HG03108 (cell line): ENCODE measurements at regions not wholly inside any gene's neighbourhood (a gene's known extent, or its start where the extent isn't known, plus 50 kb on each side); places are given as distances from the start of the nearest gene placed in this dataset.
"Not testable (repeated sequence)": the region's sequence is repeated elsewhere in the genome, so short reads cannot be mapped to it uniquely, and the experiment has no call there.

ENCODE experiments used
- ATAC-seq: cut with Tn5 transposase; IDR thresholded peaks from one replicate; pipeline ENCODE4 v1.9.1; 2021; ENCODE audit warnings: moderate library complexity; ENCODE audit not compliant: unreplicated experiment

DNA sequence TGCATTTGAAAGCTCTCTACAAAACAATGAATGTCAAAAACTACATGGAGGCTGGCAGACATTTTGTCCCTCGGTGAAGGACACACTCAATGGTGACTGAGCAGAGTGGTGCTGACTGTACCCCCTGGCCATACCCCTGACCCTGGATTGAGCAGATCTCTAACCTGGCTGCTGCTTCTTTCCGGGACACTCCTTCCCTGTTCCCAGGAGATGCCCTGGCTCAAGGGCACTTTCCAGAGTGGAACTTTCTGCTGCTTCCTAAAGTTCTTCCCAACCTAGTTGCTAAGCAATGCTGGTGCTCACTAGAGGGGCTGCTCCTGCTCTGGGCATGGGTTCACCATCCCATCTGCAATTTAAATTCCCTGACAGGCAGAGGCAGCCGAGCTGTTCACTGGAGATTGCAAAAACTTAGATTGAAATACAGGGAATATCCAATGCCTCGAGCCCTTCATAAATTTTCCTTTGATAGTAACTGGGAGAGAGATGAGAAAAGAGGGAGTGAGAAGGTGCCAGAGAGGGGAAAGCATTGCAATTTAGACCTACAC, 384.3 kb upstream of the PODXL start:
- ATAC-seq, result no peak

DNA sequence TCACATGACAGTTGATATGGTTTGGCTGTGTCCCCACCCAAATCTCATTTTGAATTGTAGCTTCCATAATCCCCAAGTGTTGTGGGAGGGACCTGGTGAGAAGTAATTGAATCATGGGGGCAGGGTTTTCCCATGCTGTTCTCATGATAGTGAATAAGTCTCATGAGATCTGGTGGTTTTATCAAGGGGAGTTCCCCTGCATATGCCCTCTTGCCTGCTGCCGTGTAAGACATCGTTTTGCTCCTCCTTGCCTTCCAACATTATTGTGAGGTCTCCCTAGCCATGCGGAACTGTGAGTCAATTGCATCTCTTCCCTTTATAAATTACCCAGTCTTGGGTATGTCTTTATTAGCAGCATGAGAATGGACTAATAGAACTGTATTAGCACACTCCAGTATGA, 382.4 kb upstream of the PODXL start:
- not testable (repeated sequence) for ATAC-seq

DNA sequence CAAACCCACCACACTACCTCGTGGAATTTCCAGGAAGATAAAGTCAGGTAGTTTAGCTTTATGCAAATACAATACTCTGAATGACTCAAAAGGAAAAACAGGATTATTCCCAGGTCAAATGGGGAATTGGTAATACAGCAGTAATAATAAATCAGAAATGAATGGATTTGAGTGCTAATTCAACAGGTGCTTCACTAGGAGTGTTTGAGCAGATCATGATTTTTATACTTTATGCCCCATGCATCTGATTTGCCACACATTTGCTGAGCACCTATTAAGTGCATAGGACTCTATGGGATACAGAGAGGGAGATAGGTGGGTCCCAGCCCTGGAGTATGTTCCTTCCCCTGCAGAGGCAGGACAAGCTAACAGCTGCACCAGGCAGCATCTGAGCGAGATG, 381.4 kb upstream of the PODXL start:
- no peak for ATAC-seq

DNA sequence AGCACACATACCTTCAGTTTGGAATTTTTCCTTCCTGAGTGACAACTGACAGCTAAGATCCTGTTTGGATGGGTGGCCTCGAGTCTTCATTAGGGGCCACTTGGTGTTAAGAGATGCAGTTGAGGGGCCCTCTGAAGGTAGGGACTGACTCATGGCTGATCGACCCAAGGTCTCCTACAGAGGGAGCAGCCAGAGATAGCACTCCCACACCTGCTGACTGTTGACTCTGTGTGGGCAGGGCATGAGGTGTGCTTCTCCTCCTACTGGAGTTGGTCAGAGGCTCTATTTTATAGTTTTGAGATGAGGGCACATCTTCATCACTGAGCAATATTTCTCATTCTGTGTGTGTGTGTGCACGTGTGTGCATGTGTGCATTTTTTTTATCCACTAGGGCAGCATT, 378.8 kb upstream of the PODXL start:
- ATAC-seq, result no peak

DNA sequence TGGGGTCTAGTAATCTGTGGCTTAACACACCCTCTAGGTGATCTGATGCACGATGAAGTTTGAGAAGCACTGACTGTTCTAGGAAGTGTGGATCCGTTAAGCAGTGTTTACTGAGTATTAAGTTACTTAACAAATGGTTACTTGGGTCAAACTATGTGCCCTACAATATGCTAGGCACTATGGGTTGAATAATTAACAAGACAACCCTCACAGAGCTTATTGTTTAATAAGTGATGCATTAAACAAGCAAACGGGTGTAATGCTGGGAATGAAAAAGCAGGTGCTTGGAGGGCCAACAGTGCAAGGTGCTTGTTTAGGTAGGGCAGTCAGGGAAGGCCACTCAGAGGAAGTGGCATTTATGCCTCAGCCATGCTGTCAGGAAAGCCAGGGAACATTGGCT, 378.0 kb upstream of the PODXL start:
- ATAC-seq, result no peak

DNA sequence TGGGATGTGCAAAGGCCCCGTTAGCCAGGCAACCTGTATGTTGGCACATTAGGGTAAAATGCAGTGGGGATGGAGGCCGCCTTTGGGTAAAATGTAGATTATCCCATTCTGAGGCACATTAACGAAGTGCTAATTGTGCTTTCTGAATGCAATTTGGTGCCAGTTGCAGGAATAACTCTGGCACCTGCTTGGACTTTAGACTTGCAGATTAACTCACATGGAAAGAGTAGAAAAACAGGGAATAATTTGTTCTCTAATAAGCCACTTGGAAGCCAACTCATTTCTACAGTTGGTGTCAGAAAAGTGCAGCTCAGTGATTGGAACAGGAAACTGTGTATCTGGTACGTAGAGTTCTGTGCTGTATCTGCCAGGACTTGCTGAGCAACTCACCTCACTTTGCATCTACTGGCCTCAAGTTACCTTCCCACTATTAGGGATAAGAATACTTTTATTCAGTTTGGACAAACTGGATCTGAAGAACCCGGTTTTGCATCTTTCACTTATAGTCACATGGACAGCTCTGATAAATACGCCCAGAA, 377.4 kb upstream of the PODXL start:
- no peak for ATAC-seq

DNA sequence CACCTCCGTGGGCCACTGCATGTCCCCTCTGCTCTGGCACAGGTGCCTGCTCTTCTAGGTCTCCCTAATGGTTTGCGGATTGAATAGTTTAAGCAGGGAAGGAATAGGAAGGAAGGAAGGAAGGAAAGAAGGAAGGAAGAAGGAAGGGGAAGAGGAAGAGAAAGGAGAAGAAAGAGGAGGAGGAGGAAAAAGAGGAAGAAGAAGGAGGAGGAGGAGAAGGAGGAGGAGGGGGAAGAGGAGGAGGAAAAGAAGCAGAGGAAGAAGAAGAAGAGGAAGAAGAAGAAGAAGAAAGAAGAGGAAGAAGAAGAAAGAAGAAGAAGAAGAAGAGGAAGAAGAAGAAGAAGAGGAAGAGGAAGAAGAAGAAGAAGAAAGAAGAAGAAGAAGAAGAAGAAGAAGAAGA, 376.8 kb upstream of the PODXL start:
- ATAC-seq, result not testable (repeated sequence)

DNA sequence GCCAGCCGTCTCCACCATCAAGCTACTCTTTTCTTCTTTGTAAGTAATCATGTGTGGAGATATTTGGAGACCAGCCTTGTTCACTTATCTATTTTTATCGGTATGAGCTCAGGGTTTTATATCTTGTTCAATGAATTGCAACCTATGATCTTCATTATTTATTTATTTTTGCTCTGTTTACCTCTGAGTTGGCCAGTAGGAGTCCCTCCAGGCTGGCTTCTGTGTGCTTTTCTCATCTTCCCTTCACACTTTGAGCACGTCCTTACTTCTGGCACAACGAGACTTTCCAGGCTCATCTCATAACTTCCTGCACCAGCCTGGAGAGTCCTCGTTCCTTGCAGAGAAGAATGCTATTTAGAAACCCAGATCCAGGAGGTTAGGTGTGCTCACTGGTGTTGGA, 375.8 kb upstream of the PODXL start:
- no peak for ATAC-seq

DNA sequence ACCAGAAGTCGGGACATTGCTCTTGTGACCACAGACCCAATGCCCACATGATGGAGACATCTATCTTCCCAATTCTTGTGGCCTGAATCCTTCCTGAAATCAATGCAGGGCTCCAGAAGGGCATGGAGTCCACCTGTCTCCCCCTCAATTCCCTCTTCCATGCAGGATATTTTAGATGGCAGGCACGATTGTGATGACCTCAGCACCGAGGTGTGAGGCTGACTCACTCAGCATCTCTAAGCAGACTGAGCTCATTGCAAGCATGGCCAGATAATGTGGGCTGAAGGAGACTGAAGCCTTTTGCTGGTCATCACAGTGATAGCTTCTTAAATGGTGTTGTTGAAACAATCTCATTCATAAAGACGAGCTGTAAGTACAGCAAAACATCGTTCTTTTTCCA, 374.9 kb upstream of the PODXL start:
- ATAC-seq, result no peak

DNA sequence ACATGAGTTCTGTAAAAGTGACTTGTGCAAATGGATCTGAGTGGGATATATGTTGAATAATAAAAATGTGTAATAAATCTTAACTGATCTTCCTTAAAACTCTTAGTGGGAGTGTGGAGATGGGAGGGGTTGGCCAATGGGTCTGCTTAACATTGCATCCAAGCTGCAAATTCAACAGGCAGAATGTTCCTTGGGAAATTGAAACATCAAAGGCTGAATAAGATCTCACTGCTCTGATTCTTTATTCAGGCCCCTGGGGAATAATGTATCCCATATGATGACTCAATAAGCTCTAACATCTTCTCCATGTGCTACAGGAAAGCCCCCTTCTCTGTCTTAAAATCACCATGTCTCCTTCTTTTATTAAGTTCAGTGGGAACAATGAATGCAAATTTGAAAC, 373.2 kb upstream of the PODXL start:
- no peak for ATAC-seq

DNA sequence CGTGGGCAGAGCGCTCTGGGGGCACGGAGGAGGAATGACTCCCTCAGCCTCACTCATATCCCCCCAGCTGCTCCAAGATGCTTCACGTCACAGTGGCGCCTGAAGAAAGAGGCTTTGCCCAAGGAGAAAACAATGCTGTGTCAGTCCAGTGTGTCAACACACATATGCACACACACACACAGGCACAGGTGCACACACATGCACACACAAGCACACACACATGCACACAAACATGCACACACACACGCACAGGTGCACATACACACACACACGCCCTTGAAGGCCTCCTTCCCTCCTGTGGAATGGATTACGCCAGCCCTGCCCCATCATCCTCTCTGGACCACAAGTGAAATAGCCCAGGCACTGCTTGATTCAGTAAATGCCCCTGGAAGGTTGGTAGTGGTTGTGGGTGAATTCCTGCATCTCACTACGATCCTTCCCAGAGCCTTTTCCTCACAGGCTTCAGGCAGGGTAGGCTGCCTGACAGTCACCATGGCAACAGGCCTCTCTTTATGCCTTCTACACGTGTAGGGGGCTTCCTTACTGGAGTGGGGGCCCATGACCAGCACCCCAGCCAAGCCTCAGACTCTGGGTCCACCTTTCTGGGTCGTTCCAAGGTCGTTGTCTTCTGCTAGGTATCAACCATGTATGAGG, 371.5 kb upstream of the PODXL start:
- ATAC-seq, result no peak

DNA sequence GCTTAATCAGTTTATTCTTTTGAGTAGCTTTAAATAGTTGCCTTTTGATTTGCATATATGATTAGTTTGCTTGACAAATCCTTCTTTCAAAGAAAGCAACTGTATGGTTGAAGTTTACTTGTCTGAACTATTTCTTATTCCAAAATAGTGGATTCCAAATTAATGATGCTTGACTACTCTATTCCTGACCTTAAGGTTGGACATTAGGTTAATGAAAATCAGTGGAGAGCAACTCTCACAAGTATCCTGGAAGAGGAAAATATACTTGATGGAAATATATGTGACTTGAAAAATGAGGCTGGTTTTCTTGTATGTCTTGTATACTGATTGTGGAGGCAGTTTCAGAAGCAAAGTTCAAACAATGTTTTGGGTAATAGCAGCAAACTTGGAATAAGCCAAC, 369.2 kb upstream of the PODXL start:
- ATAC-seq, result no peak

DNA sequence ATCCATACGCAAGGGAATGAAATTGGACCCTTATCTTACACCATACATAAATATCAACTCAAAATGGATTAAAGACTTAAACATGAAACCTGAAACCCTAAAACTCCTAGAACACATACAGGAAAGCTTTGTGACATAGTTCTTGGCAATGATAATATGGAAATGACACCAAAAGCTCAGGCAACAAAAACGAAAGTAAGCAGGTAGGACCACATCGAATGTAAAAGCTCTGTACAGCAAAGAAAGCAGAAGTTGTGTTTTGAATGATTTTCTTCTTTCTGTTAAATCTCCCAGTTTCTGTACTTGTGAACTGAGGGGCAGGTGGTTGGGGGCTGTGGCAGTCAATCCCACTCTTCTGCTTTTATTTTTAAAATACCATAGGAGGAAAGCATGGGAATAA, 368.4 kb upstream of the PODXL start:
- no peak for ATAC-seq

DNA sequence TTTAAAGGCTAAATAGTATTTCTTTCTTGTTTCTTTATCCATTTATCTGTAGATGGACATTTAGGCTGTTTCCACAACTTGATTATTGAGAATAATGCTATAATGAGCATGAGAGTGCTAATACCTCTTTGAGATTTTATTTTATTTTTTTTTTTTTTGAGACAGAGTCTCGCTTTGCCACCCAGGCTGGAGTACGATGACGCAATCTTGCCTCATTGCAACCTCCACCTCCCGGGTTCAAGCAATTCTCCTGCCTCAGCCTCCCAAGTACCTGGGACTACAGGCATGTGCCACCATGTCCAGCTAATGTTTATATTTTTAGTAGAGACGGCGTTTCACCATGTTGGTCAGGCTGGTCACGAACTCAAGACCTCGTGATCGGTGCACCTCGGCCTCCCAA, 366.5 kb upstream of the PODXL start:
- ATAC-seq, result not testable (repeated sequence)

DNA sequence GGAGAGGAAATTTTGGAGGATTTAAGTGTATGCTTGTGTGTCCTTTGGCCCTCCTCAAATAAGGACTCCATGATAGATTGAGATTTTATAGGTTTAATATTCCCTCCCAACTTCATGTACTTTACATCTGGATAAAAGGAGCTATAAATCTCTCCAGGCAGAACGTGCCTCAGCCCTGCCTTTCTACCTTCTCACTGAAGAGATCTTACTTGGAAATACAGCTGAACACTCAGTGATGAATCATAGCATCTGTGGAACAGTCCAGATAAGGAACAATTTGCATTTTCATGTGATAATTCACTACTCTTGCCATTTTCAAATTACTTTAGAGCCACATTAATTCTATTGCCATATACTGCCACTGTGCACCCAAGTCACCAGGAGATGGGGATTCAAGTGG, 364.6 kb upstream of the PODXL start:
- ATAC-seq, result no peak

DNA sequence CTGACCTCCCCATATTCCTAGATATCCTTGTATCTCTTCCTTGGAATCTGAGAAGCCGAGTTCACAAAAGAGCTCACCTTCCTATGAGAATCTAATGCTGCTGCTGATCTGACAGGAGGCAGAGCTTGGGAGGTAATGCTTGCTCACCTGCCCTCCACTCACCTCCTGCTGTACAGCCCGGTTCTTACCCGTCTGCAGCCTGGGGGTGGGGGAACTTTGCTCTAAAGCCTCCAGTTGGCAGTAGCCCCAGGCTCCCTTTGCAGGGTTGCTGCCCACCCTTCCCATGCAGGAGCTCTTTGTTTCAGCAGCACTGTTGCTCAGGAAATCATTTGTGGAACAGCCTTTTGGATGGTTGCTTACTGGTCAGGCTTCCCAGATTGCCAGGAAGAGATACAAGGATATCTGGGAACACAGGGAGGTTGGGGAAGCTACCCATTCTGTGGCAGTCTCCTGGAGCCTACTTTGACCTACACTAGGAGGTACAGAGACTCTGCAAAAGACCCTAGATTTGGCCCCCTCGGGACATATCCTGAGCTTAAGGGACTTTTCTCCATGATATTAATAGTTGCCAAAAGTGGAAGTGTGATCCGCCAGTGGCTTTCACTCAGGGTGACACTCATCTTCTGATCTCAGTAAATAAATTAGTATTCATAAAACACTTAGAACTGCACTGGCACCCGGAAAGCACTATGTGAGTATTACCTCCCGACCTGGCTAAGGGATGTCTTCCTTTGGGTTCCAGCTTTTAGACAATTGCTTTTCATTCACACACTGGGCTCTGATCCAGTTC, 363.7 kb upstream of the PODXL start:
- ATAC-seq, result no peak

DNA sequence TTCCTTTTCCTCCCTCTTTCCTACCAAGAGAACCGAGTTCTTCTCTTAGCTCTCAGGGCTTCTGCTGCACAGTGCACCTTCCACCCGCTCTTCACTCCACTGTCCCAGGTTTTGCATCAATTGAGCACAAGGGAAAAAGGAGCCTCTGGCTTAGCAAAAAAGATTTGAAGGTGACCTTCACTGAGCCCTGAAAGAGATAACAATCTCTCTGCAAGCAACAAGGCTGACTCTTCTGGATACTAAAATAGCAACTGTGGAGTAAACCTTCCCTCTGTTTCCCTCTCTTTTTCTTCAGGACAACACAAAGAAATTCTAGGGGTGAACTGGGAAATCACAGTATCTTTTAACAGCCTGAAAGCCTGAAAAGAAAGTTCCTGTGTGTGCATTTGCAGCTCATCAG, 354.7 kb upstream of the PODXL start:
- ATAC-seq, result no peak

DNA sequence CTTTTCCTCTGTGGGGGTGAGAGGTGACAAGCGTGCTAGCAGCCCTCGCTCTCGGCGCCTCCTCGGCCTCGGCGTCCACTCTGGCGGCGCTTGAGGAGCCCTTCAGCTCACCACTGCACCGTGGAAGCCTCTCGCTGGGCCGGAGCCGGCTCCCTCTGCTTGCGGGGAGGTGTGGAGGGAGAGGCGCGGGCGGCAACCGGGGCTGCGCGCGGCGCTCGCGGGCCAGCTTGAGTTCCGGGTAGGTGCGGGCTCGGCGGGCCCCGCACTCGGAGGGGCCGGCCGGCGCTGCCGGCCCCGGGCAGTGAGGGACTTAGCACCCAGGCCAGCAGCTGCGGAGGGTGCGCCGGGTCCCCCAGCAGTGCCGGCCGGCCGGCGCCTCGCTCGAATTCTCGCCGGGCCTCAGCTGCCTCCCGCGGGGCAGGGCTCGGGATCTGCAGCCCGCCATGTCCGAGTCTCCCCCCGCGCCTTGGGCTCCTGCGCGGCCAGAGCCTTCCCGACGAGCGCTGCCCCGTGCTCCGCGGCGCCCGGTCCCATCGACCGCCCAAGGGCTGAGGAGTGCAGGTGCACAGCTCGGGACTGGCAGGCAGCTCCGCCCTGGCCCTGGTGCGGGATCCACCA, 352.8 kb upstream of the PODXL start:
- no peak for ATAC-seq

DNA sequence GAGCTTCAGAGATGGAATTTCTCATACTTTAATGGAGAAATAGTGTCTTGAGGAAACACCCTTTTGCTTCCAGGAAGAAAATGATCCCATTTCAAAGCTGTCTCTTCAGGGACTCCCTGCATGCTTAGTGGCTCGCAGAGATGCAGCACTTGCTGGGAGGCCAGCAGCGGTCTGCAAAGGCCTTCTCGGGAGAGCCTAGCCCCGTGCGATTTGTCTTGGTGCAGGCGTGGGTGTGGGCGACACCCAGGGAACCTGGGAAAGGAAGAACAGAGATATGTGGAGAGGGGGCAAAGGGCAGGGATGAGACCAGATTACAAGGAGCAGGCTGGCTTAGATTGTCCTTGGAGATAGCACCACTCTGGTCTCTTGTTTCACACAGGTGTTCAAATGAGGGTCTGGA, 352.3 kb upstream of the PODXL start:
- ATAC-seq, result no peak

DNA sequence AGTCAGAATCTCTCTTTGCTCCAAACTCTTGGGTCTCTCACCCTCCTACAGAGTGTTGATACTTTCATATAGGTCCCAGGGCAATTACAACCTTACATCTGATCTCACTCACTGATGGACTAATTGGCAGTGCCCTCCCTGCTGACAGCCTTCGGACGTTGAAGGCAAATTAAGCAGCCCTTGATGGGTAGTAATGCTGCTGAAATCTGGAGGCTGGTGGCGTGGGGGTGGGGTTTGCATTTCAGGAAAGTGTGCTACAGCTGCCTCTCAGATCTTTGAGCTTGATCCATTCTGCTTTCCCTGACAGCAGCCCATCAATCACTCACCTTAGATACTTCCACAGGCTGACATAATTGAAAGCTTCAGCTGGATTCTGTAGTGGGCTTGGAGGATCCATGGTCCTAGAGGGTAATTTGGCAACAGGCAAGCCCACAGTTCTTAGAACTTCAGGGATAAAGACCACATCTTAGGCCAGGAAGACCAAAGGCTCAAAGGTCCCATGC, 349.1 kb upstream of the PODXL start:
- ATAC-seq, result no peak

DNA sequence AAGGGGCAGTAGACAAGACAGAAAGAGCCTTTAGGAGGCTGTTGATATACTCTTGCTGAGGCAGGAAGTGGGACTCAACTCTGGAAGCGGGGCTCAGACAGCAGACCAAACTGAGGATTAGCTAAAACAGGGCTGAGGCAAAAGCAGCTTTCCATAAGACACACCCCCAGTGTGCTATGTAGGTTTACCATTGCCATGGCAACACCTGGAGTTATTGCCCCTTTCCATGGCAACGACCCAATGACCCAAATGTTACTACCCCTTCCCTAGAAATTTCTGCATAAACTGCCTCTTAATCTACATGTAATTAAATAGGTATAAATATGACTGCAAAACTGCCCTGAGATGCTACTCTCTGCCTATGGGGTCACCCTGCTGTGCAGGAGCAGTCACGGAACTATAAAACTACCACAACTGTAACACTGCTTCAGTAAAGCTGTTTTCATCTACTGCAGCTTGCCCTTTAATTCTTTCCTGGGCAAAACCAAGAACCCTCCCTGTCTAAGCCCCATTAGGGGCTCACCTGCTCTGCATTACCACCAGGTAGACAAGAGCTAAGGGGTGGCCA, 348.4 kb upstream of the PODXL start:
- no peak for ATAC-seq
